Adrenal gland (tissue), 5 donors: ENCODE measurements at regions not wholly inside any gene's neighbourhood (a gene's known extent, or its start where the extent isn't known, plus 50 kb on each side); places are given as distances from the start of the nearest gene placed in this dataset.

Experiments used
- POLR2A ChIP-seq, 2 donors: fragments of 450-650 bp; IDR thresholded peaks; one replicate each; pipeline ENCODE4 v1.6.1; 2017; ENCODE audit warnings: antibody characterized with exemption in 2 of 2, mild to moderate bottlenecking in 2 of 2, moderate library complexity in 1 of 2
- TF ChIP-seq, protein P1 (sequence below), 6 experiments: fragments of 450-650 bp in 4 of 6; fragments of 200-600 bp in 2 of 6; sonication (generic) in 1 of 6; IDR thresholded peaks; 1 replicate in 5 of 6; 2 replicates in 1 of 6; pipeline versions ENCODE4 v1.5.1 to v1.8.0; 2016 to 2021; ENCODE audit warnings: antibody characterized with exemption in 6 of 6, mild to moderate bottlenecking in 2 of 6, moderate library complexity in 1 of 6
- donor health status: DM: no; HTN: no; CAD: no.

DNA sequence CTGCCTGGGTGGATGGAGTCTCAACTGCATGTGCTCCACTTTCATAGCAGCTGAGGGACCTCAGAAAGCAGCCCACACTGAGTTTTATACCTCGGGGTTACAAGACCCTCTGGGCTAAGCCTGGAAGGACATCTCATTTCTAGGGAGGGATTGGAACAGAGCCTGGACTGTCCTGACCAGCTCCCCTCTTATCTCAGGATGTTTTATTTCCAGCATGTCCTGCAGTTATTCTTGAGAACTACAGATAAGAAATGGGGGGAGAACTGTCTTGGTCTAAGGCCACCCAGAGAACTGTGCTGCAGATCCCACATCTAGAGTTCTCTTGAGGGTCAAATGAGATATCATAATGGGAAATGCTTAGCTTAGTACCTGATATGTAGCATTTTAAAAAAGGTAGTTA, 97.3 kb upstream of the CHD6 start:
- TF ChIP-seq, protein P1, sequence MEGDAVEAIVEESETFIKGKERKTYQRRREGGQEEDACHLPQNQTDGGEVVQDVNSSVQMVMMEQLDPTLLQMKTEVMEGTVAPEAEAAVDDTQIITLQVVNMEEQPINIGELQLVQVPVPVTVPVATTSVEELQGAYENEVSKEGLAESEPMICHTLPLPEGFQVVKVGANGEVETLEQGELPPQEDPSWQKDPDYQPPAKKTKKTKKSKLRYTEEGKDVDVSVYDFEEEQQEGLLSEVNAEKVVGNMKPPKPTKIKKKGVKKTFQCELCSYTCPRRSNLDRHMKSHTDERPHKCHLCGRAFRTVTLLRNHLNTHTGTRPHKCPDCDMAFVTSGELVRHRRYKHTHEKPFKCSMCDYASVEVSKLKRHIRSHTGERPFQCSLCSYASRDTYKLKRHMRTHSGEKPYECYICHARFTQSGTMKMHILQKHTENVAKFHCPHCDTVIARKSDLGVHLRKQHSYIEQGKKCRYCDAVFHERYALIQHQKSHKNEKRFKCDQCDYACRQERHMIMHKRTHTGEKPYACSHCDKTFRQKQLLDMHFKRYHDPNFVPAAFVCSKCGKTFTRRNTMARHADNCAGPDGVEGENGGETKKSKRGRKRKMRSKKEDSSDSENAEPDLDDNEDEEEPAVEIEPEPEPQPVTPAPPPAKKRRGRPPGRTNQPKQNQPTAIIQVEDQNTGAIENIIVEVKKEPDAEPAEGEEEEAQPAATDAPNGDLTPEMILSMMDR (IDR thresholded peaks at IDR 0.05): no peak
- no peak for TF ChIP-seq POLR2A (IDR thresholded peaks at IDR 0.05)
